Stimulated activated naive B cell treated with anti-CD40 and anti-IgM and Interleukin-4, amounts not matched to agents 10 μg/mL and 1 μg/mL and 100 μg/mL, for 72 hours (primary cell): ENCODE measurements at regions not wholly inside any gene's neighbourhood (a gene's known extent, or its start where the extent isn't known, plus 50 kb on each side); places are given as distances from the start of the nearest gene placed in this dataset.

Experiments used
- ATAC-seq, 2 donors: fragments of 150-1000 bp; cut with Tn5 transposase; replicated peaks; 2 replicates each; pipeline ENCODE4 v1.10.0; 2021; ENCODE audit warnings: moderate library complexity in 1 of 2
- DNase-seq: peaks from one replicate; pipeline ENCODE4 v3.0.0; 2021
- H3K27ac Mint-ChIP-seq: one replicate; pipeline ENCODE4 v1.8.0; 2022; ENCODE audit warnings: mild to moderate bottlenecking, mixed read lengths
- H3K27me3 Mint-ChIP-seq, 2 donors: one replicate each; pipeline ENCODE4 v1.8.0; 2022; ENCODE audit warnings: mixed read lengths in 2 of 2
- H3K36me3 Mint-ChIP-seq, 2 donors: one replicate each; pipeline ENCODE4 v1.8.0; 2022; ENCODE audit warnings: mixed read lengths in 2 of 2, mild to moderate bottlenecking in 1 of 2
- H3K4me1 Mint-ChIP-seq, 2 donors: one replicate each; pipeline ENCODE4 v1.8.0; 2022; ENCODE audit warnings: mixed read lengths in 2 of 2, mild to moderate bottlenecking in 1 of 2
- H3K4me3 Mint-ChIP-seq, 2 donors: one replicate each; pipeline ENCODE4 v1.8.0; 2022; ENCODE audit warnings: mild to moderate bottlenecking in 2 of 2, mixed read lengths in 2 of 2, moderate library complexity in 1 of 2
- H3K9me3 Mint-ChIP-seq, 2 donors: one replicate each; pipeline ENCODE4 v1.8.0; 2022; ENCODE audit warnings: mixed read lengths in 2 of 2, mild to moderate bottlenecking in 1 of 2

GRCh38 chr14:97813556-97813955 is 1016.4 kb downstream of the VRK1 start:
- Mint-ChIP-seq H3K27me3 (no peaks in the 10 kb centered on the region), H3K36me3 (no peaks in the 10 kb centered on the region), H3K4me1 (no peaks in the 10 kb centered on the region), H3K4me3 (no peak overlapping the region), H3K27ac (no peak overlapping the region), H3K9me3 (peaks cover 6 to 8% of the 10 kb centered on the region in 2 donors)
- no peak for ATAC-seq
- DNase-seq, result no peak

- H3K9me3 Mint-ChIP-seq, result peaks cover 7 to 15% of the 10 kb centered on the region in 2 donors
- ATAC-seq, result no peak
- H3K36me3 Mint-ChIP-seq, result no peaks in the 10 kb centered on the region
- H3K4me1 Mint-ChIP-seq, result no peaks in the 10 kb centered on the region
- DNase-seq, result no peak
- H3K27me3 Mint-ChIP-seq, result no peaks in the 10 kb centered on the region
- no peak overlapping the region for H3K4me3 Mint-ChIP-seq
- no peak overlapping the region for H3K27ac Mint-ChIP-seq
Measured at GRCh38 chr14:97820781-97821180, 1023.6 kb downstream of the VRK1 start.

DNA sequence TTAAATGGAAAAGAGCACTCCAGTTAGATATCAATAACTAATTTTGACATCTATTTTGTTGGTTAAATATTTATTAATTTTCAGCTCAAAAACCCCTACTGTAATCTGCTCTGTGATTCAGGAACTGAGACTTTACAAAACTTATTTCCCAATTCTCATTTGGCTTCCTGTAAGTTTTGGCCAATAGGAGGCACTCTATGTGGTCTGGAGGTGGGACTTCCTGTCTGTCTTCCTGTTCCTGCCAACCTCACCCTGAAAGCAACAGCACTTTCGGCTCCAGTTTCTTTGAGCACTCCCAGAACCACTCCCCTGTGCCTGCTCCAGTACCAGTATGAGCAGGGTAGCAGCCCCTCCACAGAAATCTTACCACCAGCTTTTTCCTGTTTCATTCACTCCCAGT is 1027.0 kb downstream of the VRK1 start:
- H3K4me3 Mint-ChIP-seq, result no peak overlapping the region
- no peak overlapping the region for H3K27ac Mint-ChIP-seq
- DNase-seq, result peak; percentile 1
- H3K4me1 Mint-ChIP-seq, result no peaks in the 10 kb centered on the region
- H3K36me3 Mint-ChIP-seq, result no peaks in the 10 kb centered on the region
- H3K27me3 Mint-ChIP-seq, result no peaks in the 10 kb centered on the region
- H3K9me3 Mint-ChIP-seq, result peaks cover 4 to 15% of the 10 kb centered on the region in 2 donors
- ATAC-seq, result peak in 1 of 2 donors; percentile 18

DNA sequence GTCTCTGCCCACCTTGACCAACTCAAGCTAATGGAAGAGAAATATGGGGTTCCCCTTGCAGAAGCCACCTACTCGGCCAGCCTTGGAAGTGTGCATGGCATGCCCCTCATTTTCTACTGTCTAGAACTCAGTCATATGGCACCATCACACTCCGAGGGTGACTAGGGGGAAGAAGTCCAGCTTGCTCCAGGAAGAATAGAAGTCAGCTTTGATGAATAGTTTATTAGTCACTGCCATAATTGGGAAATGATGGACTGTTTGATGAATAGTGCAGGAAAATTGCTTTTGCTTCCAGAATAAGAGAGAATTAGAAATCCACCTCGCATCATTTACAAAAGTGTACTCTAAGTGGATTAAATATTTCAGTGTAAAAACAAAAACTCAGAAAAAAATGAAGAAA is 1030.6 kb downstream of the VRK1 start:
- no peak for DNase-seq
- ATAC-seq, result no peak
- H3K27me3 Mint-ChIP-seq, result no peaks in the 10 kb centered on the region
- H3K9me3 Mint-ChIP-seq, result peaks cover 4 to 10% of the 10 kb centered on the region in 2 donors
- H3K36me3 Mint-ChIP-seq, result no peaks in the 10 kb centered on the region
- no peak overlapping the region for H3K27ac Mint-ChIP-seq
- H3K4me1 Mint-ChIP-seq, result no peaks in the 10 kb centered on the region
- H3K4me3 Mint-ChIP-seq, result no peak overlapping the region

DNA sequence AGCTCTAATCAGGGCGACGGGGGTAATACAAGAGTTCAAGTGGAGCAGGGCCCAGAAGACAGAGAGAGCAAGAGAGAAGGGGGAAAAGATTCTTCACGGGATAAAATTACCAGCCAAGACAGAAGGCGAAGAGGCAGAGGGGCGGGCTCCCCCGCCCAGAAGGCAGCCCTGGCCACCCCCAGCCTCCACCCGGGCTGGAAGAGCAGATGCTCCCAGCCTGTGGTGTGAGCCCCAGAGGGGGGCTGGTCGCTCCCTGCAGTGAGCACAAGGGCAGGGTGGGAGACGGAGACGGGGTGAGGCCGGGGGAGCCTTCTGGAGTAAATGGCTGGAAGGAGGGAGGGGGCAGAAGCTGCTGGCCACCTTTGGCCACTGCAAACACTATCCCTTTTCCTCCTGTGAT is 1035.6 kb downstream of the VRK1 start:
- ATAC-seq, result no peak
- Mint-ChIP-seq H3K4me3 (no peak overlapping the region), H3K27ac (no peak overlapping the region), H3K36me3 (no peaks in the 10 kb centered on the region), H3K4me1 (no peaks in the 10 kb centered on the region), H3K9me3 (peaks cover 0 to 2% of the 10 kb centered on the region in 2 donors), H3K27me3 (no peaks in the 10 kb centered on the region)
- no peak for DNase-seq

DNA sequence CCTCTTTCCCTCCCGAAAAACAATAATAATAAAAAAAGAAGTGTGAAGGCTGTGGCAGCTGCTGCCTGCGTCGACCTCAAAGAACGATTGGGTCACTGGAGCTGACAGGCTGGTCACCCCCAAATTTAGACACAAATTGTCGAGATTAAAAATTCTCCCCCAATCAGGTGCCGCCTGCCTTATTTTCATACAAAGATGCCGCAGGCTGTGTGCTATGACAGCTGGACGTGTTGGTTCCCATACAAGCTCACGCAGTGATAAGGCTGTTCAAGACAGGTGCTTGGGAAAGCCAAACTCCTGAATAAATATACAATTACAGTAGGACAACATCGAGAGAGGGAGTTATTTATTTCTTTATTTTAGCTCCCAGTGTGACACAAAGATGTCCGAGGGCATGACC is 1041.8 kb downstream of the VRK1 start:
- no peak for DNase-seq
- peaks cover 0 to 4% of the 10 kb centered on the region in 2 donors for H3K9me3 Mint-ChIP-seq
- no peak overlapping the region for H3K27ac Mint-ChIP-seq
- no peaks in the 10 kb centered on the region for H3K36me3 Mint-ChIP-seq
- H3K4me1 Mint-ChIP-seq, result no peaks in the 10 kb centered on the region
- H3K27me3 Mint-ChIP-seq, result no peaks in the 10 kb centered on the region
- no peak for ATAC-seq
- no peak overlapping the region for H3K4me3 Mint-ChIP-seq

GRCh38 chr14:97840159-97840558 is 1043.0 kb downstream of the VRK1 start:
- no peak overlapping the region for H3K27ac Mint-ChIP-seq
- DNase-seq, result no peak
- H3K36me3 Mint-ChIP-seq, result no peaks in the 10 kb centered on the region
- H3K4me3 Mint-ChIP-seq, result no peak overlapping the region
- ATAC-seq, result no peak
- H3K27me3 Mint-ChIP-seq, result no peaks in the 10 kb centered on the region
- peaks cover 0 to 5% of the 10 kb centered on the region in 2 donors for H3K9me3 Mint-ChIP-seq
- no peaks in the 10 kb centered on the region for H3K4me1 Mint-ChIP-seq

DNA sequence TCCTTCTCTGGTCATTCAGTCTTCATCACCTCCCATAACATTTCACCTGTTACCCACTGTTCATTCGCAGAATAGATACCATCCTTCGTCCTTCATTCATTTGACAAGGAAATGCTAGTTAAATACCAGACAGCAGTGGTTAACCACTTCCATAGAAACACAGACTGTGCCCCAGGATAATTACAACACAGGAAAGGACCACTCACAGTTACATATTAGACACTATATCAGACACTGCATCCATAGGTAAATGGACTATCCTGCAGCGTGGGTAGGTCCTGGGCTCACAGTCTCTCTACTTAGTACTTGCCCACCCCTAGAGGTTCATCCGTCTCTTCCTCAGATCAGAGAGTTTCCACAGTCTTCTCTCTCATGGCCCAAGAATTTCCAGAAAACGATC is 1044.6 kb downstream of the VRK1 start:
- Mint-ChIP-seq H3K4me1 (no peaks in the 10 kb centered on the region), H3K9me3 (peaks cover 0 to 5% of the 10 kb centered on the region in 2 donors), H3K36me3 (no peaks in the 10 kb centered on the region), H3K4me3 (no peak overlapping the region), H3K27me3 (no peaks in the 10 kb centered on the region), H3K27ac (no peak overlapping the region)
- ATAC-seq (no peak), DNase-seq (no peak)

GRCh38 chr14:97843066-97843465 is 1045.9 kb downstream of the VRK1 start:
- Mint-ChIP-seq H3K9me3 (peaks cover 0 to 5% of the 10 kb centered on the region in 2 donors), H3K27ac (no peak overlapping the region), H3K4me3 (no peak overlapping the region), H3K27me3 (no peaks in the 10 kb centered on the region), H3K4me1 (no peaks in the 10 kb centered on the region), H3K36me3 (no peaks in the 10 kb centered on the region)
- DNase-seq (no peak), ATAC-seq (no peak)

- ATAC-seq (no peak), DNase-seq (no peak)
- Mint-ChIP-seq H3K4me3 (no peak overlapping the region), H3K27me3 (no peaks in the 10 kb centered on the region), H3K36me3 (no peaks in the 10 kb centered on the region), H3K27ac (no peak overlapping the region), H3K9me3 (peaks cover 0 to 5% of the 10 kb centered on the region in 2 donors), H3K4me1 (no peaks in the 10 kb centered on the region)
Measured at GRCh38 chr14:97844042-97844441, 1046.9 kb downstream of the VRK1 start.

GRCh38 chr14:97846156-97846555 is 1049.0 kb downstream of the VRK1 start:
- Mint-ChIP-seq H3K9me3 (peaks cover 0 to 5% of the 10 kb centered on the region in 2 donors), H3K36me3 (no peaks in the 10 kb centered on the region), H3K4me3 (no peak overlapping the region), H3K27me3 (no peaks in the 10 kb centered on the region), H3K27ac (no peak overlapping the region), H3K4me1 (no peaks in the 10 kb centered on the region)
- DNase-seq, result no peak
- ATAC-seq, result no peak

- no peak overlapping the region for H3K4me3 Mint-ChIP-seq
- no peaks in the 10 kb centered on the region for H3K4me1 Mint-ChIP-seq
- DNase-seq (no peak), ATAC-seq (no peak)
- H3K27me3 Mint-ChIP-seq, result no peaks in the 10 kb centered on the region
- H3K9me3 Mint-ChIP-seq, result peaks cover 0 to 1% of the 10 kb centered on the region in 2 donors
- H3K36me3 Mint-ChIP-seq, result no peaks in the 10 kb centered on the region
- H3K27ac Mint-ChIP-seq, result no peak overlapping the region
Measured at GRCh38 chr14:97848317-97848980, 1051.3 kb downstream of the VRK1 start.

GRCh38 chr14:97850466-97850865 is 1053.3 kb downstream of the VRK1 start:
- H3K36me3 Mint-ChIP-seq, result no peaks in the 10 kb centered on the region
- no peak overlapping the region for H3K4me3 Mint-ChIP-seq
- no peak overlapping the region for H3K27ac Mint-ChIP-seq
- H3K4me1 Mint-ChIP-seq, result no peaks in the 10 kb centered on the region
- no peaks in the 10 kb centered on the region for H3K27me3 Mint-ChIP-seq
- ATAC-seq (no peak), DNase-seq (no peak)
- peaks cover 0 to 2% of the 10 kb centered on the region in 2 donors for H3K9me3 Mint-ChIP-seq

GRCh38 chr14:97850886-97851285 is 1053.7 kb downstream of the VRK1 start:
- no peak for DNase-seq
- Mint-ChIP-seq H3K27ac (no peak overlapping the region), H3K27me3 (no peaks in the 10 kb centered on the region), H3K4me3 (no peak overlapping the region), H3K4me1 (no peaks in the 10 kb centered on the region), H3K9me3 (peaks cover 0 to 2% of the 10 kb centered on the region in 2 donors), H3K36me3 (no peaks in the 10 kb centered on the region)
- no peak for ATAC-seq

DNA sequence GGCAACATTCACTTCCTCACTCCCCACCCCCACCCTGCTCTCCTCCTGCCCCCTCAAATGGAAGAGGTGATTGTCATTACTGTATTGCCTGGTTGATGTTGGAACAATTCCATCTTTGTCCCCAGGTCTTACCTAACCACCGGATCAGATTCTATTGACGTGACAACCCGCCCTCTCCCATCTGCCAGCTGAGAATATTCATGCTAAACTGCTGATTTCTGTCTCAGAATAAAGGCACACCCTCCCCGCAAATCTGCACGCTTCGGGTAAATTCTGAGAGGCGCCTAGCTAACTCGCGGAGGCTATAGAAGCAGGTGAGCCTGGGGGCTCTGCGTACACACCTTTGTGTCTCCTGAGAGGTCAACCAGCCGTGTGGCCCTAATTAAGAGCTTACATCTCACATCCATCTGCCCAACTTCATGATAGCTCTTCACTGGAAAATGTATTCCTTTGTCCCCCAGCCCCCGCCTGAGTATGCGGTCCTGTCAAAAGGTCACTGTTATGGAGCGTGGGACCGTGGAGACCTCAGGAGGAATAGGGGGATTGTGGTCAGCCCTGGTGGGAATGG is 1054.3 kb downstream of the VRK1 start:
- Mint-ChIP-seq H3K27ac (no peak overlapping the region), H3K4me3 (no peak overlapping the region), H3K27me3 (no peaks in the 10 kb centered on the region), H3K9me3 (peaks cover 0 to 2% of the 10 kb centered on the region in 2 donors), H3K4me1 (no peaks in the 10 kb centered on the region), H3K36me3 (no peaks in the 10 kb centered on the region)
- no peak for DNase-seq
- no peak for ATAC-seq
